GM04503 (cell line): ENCODE measurements at regions not wholly inside any gene's neighbourhood (a gene's known extent, or its start where the extent isn't known, plus 50 kb on each side); places are given as distances from the start of the nearest gene placed in this dataset.
"Not testable (repeated sequence)": the region's sequence is repeated elsewhere in the genome, so short reads cannot be mapped to it uniquely, and the experiment has no call there.

Experiments
- DNase-seq: peaks from one replicate; pipeline ENCODE4 v3.0.0-alpha.2; 2012; ENCODE audit warnings: low read depth

DNA sequence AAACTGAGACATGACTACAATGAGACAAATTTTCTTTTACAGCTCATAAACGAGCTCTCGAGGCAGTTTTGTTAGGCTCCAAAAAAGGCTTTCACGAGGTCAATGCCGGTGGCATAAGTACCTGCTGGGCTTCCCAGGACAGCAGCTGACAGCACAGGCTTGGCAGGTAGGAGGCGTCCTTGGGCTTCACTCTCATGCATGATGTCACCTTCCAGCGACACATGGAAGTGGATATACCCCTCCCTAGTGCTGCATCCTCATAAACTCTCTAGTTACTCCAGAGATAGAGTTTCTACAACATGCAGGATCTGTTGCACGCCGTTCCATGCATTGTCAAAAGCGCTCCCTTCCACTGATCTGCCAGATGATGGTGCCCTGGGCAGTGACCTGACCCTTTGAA, 112.5 kb upstream of the PAXBP1 start:
- no peak for DNase-seq

DNA sequence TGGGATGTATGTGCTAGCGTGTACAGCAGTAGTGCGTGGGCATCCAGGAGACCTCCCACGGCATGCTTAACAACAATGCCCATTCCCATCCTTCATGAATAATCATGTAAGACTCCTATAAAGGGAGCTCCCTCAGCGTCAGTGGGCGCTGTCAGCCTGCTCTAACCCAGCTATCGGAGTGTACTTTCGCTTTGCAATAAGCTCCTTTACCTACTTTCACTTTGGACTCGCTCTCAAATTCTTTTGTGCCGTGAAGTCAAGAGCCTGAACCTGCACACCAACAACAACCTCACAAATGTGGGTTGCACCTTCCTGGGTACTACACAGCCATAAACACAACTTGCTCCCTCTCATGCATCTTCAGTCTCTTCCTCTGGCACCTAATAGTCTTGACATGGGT, 114.8 kb upstream of the PAXBP1 start:
- DNase-seq = no peak

DNA sequence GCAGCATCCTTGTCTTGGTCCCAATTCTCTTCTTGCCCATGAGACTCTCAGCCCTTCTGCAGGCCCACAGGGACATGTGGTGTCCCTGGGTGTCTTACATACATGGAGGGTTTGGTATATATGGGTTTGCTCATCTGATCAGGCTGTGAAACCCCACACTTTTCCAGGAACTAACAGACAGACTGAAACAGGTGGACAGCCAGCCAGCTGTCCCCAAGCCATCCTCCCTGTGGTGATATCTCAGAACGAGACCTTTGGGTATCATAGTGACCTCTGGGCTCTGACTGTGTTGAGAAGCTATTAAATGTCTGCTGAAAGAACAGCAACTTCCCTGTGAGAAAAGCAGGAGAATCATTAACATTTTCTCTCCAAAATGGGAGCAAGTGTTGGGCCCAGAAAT, 115.5 kb upstream of the PAXBP1 start:
- no peak for DNase-seq

DNA sequence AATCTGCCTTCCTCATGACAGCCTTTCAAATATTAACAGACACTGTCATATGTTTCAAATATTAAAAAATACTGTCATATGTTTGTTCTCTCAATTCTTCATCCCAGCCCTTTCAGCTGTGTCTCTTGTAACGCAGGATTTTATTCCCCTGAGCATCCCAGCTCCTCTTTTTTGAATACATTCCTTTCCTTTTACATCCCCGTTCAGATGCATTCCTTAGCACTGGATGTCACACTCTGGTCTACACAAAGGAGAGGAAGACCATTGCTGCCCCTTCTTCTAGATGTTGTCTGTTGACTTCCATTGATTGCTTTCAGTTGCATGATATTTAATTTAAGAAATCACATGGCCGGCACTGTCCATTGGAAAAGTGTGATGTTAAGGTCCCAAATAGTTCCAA, 117.4 kb upstream of the PAXBP1 start:
- peak; percentile 20 for DNase-seq

DNA sequence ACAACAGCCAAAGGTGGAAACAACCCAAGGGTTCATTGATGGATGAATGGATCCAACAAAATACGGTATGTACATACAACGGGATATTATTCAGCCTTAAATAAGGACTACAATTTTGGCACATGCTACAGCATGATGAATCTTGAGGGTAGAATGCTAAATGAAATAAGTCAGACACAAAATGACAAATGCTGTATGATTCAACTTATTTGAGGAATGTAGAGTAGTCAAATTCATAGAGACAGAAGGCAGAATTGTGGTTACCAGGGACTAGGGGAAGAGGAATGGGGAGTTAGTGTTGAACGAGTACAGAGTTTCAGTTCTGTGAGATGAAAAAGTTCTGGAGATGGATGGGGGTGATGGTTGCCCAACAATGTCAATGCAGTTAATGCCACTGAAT, 118.0 kb upstream of the PAXBP1 start:
- peak; percentile 48 for DNase-seq

DNA sequence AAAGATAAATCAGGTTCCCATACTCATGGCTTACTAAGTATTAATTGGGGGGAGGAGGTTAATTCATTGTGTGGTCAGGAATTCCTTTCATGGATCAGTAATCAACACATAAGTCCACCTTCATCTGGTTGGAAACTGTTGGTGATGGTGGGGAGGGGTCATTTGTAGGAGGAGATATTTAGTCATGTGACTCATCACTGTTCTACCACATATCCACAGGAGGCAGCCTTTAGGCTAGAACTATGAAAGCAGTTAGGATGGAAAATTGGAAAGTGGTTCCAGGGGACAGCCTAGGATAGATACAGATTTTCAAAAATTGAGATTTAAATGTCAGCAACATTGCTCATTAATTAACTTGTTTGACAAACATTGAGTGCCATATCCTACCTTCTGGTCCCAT, 122.8 kb upstream of the PAXBP1 start:
- no peak for DNase-seq

DNA sequence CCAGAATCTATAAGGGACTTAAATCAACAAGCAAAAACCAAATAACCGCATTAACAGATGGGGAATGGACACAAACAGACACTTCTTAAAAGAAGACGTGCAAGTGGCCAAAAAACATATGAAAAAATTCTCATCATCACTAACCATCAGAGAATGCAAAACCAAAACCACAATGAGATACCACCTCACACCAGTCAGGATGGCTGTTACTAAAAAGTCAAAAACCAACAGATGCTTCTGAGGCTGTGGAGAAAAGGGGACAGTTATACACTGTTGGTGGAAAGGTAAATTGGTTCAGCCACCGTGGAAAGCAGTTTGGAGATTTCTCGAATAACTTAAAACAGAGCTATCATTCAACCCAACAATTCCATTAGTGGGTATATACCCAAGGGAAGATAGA, 124.9 kb upstream of the OLIG2 start:
- no peak for DNase-seq

DNA sequence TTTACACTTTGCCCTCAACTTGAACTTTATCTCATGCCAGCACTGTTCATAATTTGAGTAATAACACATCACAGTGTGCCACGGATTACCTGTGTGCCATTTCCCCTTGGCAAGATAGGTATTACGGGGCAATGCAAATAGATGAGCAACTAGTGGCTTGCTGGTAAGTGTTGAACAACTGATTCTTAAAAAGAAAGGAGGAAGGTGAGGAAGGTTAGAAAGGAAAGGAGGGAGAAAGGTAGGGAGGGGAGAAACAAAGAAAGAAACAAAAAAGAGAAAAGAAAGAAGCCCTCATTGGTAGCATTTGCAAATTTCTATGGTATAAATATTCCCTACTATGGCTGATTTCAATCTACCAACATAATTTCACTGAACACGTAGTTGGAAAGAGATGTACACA, 118.2 kb upstream of the OLIG2 start:
- no peak for DNase-seq

DNA sequence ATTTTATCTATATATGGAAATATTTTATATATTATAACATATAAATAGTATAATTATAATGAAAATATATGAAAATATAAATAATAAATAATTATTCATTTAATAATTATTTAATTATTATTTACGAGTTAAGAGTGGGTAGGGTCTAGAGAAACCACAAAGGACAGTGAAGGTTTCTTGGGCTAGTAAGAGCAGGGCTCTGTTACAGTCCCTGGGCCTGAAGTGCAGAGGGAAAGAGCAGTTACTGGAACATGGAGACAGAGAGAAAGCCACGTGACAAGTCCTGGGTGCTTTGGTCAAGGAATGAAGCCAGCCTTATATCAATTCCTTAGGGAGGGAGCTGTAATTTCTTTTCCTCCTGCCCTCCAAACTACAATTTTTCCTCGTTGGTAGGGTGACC, 117.2 kb upstream of the OLIG2 start:
- DNase-seq = no peak

DNA sequence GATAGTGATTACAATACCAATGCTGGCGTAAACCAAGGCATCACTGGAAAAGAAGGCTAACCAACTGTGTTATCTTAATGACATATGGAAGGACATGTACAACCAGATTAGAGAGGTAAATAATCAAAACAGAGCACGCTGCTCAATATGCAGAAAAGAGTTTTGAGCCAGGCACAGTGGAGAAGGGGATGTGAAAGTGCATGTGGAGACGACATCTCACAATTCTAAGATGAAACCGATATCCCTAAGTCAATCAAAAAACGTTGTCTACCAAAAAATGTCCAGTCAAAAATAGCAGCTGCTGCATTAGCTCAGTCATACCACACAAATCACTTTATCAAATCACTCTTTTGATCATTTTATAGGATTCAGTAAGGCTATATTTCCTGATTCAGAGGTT, 116.3 kb upstream of the OLIG2 start:
- DNase-seq = no peak

DNA sequence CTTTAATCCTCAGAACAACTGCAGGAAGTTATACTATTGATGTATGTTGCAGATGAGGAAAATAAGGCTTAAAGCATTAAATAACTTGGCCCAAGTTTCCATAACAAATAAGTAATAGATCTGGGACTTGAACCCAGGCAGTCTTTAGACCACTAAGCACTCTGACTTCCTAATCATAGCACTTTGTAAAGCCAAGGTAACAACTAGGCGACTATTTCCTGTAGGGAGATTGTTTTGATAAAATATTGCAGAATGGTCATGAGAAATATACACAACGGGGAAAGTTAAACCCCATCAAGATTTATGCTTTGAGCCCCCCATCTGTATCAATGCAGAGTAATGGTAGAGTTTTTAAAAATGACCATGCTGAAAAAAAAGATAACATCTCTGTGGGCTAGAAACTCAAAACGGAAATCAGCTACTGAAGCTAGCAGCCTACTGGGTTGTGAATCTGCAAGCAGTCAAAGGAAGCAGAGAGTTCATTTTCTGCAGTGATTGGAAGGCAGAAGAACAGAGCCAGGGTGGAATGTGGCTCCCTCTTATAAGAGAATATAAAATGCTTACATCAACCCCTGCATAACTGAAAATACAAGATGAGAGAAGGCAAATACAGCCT, 111.2 kb upstream of the OLIG2 start:
- no peak for DNase-seq

DNA sequence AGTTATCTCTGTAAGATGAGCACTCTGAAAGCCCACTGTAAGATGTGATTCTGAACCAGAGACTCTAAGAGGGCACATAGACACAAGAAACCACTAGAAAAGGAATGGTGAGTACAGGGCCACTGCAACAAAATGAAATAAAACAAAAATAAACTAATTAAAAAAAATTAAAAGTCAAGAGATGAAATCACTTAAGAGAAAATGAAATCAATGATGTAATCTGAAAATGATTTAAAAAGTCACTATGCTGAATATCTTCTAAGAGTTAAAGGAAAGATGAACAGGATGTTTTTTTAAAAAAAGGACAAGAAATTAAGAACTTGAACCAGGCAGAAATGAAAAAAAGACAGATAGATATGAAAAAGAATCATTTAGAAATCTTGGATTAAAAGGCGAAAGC, 110.6 kb upstream of the OLIG2 start:
- no peak for DNase-seq

DNA sequence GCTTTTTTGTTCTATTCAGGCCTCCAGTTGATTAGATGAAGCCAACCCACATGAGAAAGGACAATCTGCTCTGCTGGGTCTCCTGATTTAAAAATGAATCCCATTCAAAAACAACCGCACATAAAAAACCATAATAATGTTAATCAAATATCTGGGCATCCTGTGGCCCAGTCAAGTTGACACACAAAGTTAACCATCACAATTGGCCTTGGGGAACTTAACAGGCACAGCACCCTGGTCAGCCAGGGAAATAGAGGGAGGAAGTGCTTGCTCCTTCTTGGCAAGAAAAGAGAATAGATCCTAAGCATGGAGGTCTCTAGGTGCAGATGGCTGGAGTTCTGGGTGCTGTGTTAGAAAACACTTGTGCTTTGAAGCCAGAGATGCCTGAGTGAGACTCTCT, 109.6 kb upstream of the OLIG2 start:
- no peak for DNase-seq

DNA sequence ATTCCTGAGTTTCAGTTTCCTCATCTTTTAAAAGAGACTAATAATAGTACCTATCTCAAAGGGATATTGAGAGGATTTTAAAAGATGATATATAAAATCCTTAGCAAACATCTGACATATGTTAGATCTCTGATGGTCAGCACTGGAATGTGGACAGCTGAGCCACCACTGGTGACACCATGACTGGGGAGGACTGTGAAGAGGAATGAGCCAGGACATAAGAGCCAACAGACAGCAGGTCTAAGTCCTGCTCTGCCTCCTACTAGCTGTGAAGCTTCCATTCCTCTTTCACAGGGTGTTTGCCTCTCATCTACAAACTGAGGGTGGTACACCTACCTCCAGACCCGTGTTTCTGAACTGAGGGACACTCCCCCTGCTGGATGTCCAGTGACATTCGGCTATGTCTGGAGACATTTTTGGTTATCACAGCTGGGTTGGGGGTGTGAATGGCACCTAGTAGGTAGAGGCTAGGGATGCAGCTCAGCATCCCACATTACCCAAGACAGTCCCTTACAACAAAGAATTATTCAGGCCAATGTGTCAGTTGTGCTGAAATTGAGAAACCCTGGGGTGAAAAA, 109.1 kb upstream of the OLIG2 start:
- DNase-seq = no peak

DNA sequence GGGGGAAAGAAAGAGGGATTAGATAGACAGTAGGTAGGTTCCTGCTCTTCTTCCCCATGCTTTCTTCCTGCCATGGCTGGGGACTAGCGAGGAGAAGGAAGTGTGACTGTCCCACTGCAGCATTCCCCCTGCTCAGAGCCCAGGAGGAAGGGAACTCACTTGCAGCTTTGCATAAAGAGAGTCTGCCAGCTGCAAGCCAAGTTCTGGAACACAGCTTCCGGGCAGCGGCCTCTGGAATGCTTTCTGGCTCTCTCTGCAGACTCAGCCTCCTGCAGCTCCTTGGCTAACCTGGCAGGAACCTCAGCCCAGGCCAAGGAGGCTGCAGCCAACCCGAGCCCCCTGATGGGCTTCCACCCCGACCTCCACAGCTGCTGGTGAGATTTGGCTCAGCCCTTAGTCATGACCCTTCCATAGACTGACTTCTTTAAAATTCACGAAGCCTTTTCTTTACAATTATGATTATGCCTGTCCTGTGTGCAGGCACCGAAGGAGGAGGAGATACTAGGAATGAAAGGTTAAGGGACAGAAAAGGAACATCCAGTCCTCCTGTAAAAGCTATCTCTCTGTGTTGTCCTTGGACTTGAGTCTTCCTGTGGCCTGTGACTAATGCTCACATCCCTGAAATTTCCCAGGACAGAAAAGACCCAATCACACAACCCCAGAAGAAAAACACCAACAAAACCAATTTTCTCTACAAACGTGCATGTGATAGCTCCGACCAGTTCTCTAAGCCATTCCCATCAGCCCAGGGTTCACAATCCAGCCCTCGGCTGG, 108.2 kb upstream of the OLIG2 start:
- no peak for DNase-seq

DNA sequence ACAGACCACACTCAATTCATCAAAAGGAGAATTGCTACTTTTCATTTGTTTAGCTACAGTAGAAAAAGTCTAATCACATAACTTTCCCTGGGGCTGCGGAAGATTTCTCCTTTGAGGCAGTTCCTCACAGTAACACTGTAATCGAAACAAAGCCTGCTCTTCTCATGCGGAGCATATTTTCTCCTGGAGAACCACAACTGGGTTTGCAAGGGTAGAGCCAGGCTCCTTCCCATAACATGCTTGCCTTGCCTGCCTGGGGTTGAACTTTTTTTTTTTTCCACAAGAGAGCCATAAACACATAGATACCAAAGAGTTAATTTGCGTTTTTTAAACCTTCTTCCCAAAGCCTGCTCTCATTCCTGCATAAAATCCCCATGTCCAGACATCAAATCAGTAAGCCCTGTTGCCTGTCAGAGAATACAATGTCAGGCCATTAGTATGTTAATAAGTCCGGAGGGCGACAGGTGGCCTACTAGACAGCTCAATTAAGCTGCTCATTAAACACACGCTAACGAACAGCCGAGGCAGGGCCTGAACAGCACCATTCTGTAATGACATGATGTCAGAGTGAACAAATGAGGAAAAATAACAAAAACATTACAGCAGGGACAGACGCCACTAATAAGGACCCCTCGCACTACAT, 107.1 kb upstream of the OLIG2 start:
- no peak for DNase-seq

DNA sequence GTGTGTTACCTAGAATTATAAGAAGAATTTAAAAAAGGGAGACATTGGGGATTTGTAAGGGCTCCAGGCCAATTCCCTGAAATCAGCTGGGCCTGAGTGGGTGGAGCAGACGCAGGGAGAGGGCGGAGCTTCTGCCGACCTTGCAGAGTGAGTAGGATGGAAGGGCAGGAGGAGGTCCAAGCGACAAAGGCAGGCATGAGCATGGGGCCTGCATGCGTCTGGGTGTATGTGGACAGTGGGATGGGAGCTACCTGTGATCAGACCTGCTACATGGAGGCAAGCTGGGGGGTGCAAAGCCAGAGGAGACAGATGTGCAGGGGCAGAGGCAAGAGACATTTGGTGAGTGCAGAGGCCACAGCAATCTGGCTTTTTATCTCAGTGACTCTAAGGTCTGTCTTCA, 105.3 kb upstream of the OLIG2 start:
- DNase-seq = no peak

DNA sequence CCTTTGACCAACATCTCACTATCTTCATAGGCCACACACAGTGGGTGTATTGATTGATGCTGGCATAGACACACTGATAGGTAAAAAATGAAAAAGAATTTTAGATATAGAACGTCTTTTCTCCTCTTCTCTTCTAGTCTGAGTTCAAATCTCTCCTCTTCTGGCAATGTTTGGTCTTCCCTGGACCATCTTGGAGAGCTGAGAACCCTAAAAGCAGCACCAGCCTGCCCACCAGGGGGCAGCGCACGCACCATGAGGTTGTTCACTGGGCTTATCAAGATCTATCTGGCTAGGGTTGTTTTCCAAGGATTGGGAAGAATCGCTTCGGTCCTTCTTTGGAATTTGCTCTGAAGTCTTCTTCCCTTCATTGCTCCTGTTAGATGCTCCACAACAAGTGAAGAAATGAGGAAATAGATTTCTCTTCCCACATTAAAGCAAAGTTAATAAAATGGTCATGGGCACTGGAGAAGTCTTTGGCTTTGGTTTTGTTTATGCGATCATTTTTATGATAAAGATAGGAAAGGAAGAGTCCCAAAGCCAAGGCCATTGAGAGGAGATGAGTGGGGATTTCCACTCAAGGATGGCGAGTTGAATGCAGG, 104.0 kb upstream of the OLIG2 start:
- DNase-seq = no peak

DNA sequence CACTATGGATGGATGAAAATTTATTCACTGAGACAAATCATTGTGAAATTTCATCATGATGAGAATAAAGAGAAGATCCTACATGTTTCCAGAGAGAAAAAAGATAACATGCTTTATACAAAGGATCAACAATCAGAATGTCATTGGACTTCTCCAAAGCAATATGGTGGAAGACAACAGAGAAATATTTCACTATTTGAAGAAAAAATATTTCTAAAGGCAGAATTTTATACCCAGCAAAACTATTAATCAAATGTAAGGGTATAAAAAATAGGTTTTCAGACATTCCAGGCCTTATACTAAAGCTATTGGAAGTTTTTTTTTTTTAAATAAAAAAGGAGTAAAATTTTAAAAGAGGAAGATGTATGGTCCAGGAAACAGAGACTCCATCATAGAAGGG, 100.6 kb upstream of the OLIG2 start:
- DNase-seq = no peak

DNA sequence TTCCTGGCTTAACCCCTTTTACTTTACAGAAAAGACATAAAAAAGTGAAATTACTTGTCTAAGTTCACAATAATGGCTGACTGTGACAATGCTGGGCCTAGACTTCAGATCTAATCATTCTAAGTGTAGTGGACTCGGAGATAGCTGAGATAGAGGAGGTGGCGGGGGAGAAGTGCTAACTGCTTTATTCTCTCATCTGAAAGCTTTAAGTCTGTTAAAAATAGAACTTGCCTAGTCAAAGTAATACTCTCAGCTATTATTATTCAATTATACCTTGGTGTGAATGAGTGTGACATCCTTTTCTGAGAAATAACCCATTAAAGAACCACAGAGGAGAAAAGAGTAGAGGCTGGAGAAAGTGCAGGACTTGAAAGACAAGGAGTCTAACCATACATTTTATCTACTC, 96.1 kb upstream of the OLIG2 start:
- no peak for DNase-seq

DNA sequence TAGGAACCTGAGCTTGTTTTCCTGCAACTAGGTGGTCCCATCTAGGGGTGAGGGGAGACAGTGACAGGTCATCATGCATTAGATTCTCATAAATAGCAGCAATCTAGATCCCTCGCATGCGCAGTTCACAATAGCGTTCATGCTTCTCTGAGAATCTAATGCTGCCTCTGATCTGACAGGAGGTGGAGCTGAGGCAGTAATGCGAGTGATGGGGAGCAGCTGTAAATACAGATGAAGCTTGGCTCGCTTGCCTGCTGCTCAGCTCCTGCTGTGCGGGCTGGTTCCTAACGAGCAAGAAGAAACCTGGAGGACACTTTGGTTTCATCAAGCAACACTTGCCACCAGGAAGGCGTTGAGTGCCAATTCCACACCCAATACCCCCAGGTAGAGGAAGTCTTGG, 95.1 kb upstream of the OLIG2 start:
- DNase-seq = no peak

DNA sequence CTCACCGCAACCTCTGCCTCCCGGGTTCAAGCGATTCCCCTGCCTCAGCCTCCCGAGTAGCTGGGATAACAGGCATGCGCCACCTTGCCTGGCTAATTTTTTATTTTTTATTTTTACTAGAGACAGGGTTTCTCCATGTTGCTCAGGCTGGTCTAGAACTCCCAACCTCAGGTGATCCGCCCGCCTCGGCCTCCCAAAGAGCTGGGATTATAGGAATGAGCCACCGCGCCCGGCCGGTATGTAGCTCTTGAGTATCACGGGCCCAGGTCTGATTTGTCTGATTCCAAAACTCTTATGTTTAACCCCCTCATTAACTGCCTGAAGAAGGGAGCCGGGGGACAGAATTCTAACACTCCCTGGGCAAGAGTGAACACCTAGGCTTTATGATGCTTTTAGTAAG, 91.7 kb upstream of the OLIG2 start:
- DNase-seq = not testable (repeated sequence)

DNA sequence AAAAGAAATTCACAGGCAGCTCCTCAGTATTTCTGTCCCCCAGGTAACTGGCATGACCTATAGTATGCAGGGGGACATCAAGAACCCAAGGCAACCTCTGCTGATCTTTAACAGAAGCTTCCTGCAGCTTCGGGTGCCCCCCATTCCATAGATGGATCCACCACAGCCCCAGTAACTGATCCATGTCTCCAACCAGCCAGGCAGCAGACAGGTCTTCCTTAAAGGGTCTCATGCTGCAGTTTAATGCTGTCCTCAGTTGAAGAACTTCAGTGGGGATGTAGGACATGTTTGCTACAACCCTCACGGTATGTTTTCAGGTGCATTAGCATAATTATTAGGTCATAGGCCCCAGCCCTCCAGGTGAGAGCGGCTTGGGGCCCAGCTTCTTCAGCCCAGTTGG, 90.9 kb upstream of the OLIG2 start:
- DNase-seq = no peak
